Activated naive CD4-positive, alpha-beta T cell treated with anti-CD3 and anti-CD28 coated beads, Interleukin-2, amount 50 U/mL, for 72 hours (primary cell): ENCODE measurements at regions not wholly inside any gene's neighbourhood (a gene's known extent, or its start where the extent isn't known, plus 50 kb on each side); places are given as distances from the start of the nearest gene placed in this dataset.

Experiments
- ATAC-seq, 2 donors: fragments of 150-1000 bp; cut with Tn5 transposase; 2 replicates each; pipeline ENCODE4 v1.10.0; 2021; ENCODE audit warnings: mild to moderate bottlenecking in 2 of 2, moderate library complexity in 2 of 2
- DNase-seq, 2 donors: peaks; one replicate each; pipeline ENCODE4 v3.0.0; 2021 to 2022; ENCODE audit warnings: low spot score in 2 of 2
- H3K27ac Mint-ChIP-seq, 2 donors: one replicate each; pipeline ENCODE4 v1.8.0; 2022; ENCODE audit warnings: mild to moderate bottlenecking in 2 of 2, mixed read lengths in 2 of 2
- H3K36me3 Mint-ChIP-seq, 2 donors: one replicate each; pipeline ENCODE4 v1.8.0; 2022; ENCODE audit warnings: mixed read lengths in 2 of 2
- H3K9me3 Mint-ChIP-seq, 2 donors: one replicate each; pipeline ENCODE4 v1.8.0; 2022; ENCODE audit warnings: mixed read lengths in 2 of 2

- no peaks in the 10 kb centered on the region for H3K9me3 Mint-ChIP-seq
- DNase-seq (no peak), ATAC-seq (no peak)
- H3K27ac Mint-ChIP-seq: no peak overlapping the region
- no peaks in the 10 kb centered on the region for H3K36me3 Mint-ChIP-seq
Measured at GRCh38 chr16:77668201-77668600, 54.1 kb upstream of the NUDT7 start.

GRCh38 chr16:77669057-77669456 is 53.3 kb upstream of the NUDT7 start:
- no peaks in the 10 kb centered on the region for H3K9me3 Mint-ChIP-seq
- no peak for ATAC-seq
- DNase-seq: no peak
- H3K27ac Mint-ChIP-seq: no peak overlapping the region
- H3K36me3 Mint-ChIP-seq: no peaks in the 10 kb centered on the region
